Panc1 (cell line): ENCODE measurements at regions not wholly inside any gene's neighbourhood (a gene's known extent, or its start where the extent isn't known, plus 50 kb on each side); places are given as distances from the start of the nearest gene placed in this dataset.

Experiments used
- POLR2AphosphoS5 ChIP-seq: IDR thresholded peaks from 2 replicates; pipeline ENCODE4 v1.6.1; 2012; ENCODE audit warnings: mild to moderate bottlenecking, low read depth, low read length, moderate library complexity
- REST ChIP-seq, 2 experiments: IDR thresholded peaks; 2 replicates each; pipeline ENCODE4 v1.6.1; 2011 to 2012; ENCODE audit warnings: low read depth in 2 of 2, control low read depth in 1 of 2, low read length in 1 of 2, mild to moderate bottlenecking in 1 of 2, moderate library complexity in 1 of 2; ENCODE audit not compliant: insufficient read depth in 1 of 2
- SIN3A ChIP-seq: IDR thresholded peaks from 2 replicates; pipeline ENCODE4 v1.6.1; 2012; ENCODE audit warnings: low read depth, mild to moderate bottlenecking, low read length, moderate library complexity, borderline replicate concordance; ENCODE audit not compliant: insufficient read depth
- TF ChIP-seq, protein P1 (sequence below): fragments of 450-650 bp; IDR thresholded peaks from 2 replicates; pipeline ENCODE4 v1.5.1; 2017; ENCODE audit warnings: mild to moderate bottlenecking

DNA sequence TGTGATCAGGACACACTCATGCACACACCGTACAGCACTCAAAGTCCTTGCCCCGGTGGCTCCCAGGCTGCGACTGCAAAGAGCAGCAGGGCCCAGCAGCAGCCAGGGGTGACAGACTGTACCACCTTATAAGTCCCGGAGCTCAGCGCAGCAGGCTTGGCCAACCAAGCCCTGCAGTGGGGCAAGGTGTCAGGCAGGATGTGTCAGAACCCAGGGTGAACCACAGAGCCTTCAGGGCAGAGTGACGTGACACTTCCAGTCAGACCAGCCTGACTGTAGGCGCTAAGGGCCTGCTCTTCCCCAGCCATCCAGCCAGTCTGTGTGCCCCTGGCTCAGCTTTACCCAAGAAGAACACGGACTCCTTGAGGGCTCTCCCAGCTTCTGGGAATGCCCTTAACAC, 204.1 kb downstream of the COPRS start:
- TF ChIP-seq, protein P1, sequence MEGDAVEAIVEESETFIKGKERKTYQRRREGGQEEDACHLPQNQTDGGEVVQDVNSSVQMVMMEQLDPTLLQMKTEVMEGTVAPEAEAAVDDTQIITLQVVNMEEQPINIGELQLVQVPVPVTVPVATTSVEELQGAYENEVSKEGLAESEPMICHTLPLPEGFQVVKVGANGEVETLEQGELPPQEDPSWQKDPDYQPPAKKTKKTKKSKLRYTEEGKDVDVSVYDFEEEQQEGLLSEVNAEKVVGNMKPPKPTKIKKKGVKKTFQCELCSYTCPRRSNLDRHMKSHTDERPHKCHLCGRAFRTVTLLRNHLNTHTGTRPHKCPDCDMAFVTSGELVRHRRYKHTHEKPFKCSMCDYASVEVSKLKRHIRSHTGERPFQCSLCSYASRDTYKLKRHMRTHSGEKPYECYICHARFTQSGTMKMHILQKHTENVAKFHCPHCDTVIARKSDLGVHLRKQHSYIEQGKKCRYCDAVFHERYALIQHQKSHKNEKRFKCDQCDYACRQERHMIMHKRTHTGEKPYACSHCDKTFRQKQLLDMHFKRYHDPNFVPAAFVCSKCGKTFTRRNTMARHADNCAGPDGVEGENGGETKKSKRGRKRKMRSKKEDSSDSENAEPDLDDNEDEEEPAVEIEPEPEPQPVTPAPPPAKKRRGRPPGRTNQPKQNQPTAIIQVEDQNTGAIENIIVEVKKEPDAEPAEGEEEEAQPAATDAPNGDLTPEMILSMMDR, result no peak
- no peak for TF ChIP-seq REST (IDR thresholded peaks at IDR 0.05; ENCODE audit: insufficient read depth in 1 of 2, low read depth in 2 of 2, low read length in 1 of 2)
- no peak for TF ChIP-seq POLR2AphosphoS5
- TF ChIP-seq SIN3A, result no peak
